ENCODE measurements at regions not wholly inside any gene's neighbourhood (a gene's known extent, or its start where the extent isn't known, plus 50 kb on each side); places are given as distances from the start of the nearest gene placed in this dataset.

DNA sequence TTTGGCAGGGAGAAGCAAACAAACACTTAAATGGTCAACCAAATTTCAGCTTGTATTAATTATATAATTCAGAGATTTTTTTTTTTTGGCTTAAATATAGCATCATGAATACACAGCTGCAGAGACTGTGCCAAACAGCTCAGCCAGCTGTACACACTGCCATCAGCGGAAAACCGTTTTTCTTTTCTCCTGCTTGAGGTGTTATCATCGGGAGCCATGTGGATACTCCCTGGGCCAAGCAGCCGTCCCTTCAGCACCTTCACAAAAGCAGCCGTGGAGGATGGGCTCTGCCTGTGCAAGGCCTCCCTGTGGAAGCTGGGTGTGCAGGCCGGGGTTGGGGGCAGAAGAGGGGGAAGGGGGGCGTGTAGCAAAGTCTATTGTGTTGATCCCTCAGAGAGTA lies 85.0 kb downstream of the NUF2 start:
- no peak overlapping the region for H3K27ac Mint-ChIP-seq
- DNase-seq (ENCODE audit: low spot score) (no peak), ATAC-seq (no peak)
- H3K36me3 Mint-ChIP-seq = no peaks in the 10 kb centered on the region
- H3K9me3 Mint-ChIP-seq = no peaks in the 10 kb centered on the region
- H3K4me3 Mint-ChIP-seq = no peak overlapping the region
- H3K4me1 Mint-ChIP-seq (ENCODE audit: low read depth in 2 of 2) = peaks cover 0 to 3% of the 10 kb centered on the region in 2 donors
- H3K27me3 Mint-ChIP-seq = peaks cover 15 to 21% of the 10 kb centered on the region in 2 donors

GRCh38 chr1:163408262-163408661 lies 86.5 kb downstream of the NUF2 start:
- Mint-ChIP-seq H3K27me3 (peaks cover 10 to 15% of the 10 kb centered on the region in 2 donors), H3K4me3 (no peak overlapping the region), H3K36me3 (no peaks in the 10 kb centered on the region), H3K27ac (no peak overlapping the region), H3K9me3 (no peaks in the 10 kb centered on the region), H3K4me1 (ENCODE audit: low read depth in 2 of 2) (peaks cover 0 to 3% of the 10 kb centered on the region in 2 donors)
- DNase-seq (ENCODE audit: low spot score) (no peak), ATAC-seq (peak in 1 of 2 donors; percentile 24)

GRCh38 chr1:163410073-163410999 lies 88.6 kb downstream of the NUF2 start:
- no peak for ATAC-seq
- H3K27ac Mint-ChIP-seq = no peak overlapping the region
- peaks cover 20 to 22% of the 10 kb centered on the region in 2 donors for H3K27me3 Mint-ChIP-seq
- no peak overlapping the region for H3K4me3 Mint-ChIP-seq
- no peaks in the 10 kb centered on the region for H3K9me3 Mint-ChIP-seq
- peak; percentile 65 for DNase-seq (ENCODE audit: low spot score)
- H3K36me3 Mint-ChIP-seq = no peaks in the 10 kb centered on the region
- H3K4me1 Mint-ChIP-seq (ENCODE audit: low read depth in 2 of 2) = peaks cover 0 to 3% of the 10 kb centered on the region in 2 donors

DNA sequence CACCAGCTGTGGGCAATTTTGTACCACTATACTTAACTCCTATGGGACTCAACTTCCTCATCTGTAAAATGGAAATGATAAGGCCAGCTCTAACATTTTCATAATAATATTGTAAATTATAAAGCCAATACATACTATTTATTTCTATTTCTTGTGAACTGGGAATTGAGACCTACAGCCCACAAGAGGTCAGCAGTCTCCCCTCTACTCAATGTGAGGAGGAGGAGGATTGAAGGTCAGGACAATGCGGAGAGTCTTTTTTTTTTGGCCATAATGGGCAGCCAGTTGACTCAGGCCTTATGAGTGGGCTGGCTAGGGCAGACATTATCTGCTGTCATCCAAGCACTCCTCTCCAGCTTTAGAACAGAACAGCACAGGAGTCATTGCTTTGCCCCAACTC lies 90.5 kb downstream of the NUF2 start:
- Mint-ChIP-seq H3K9me3 (no peaks in the 10 kb centered on the region), H3K27ac (no peak overlapping the region), H3K4me3 (no peak overlapping the region), H3K36me3 (no peaks in the 10 kb centered on the region), H3K4me1 (ENCODE audit: low read depth in 2 of 2) (peaks cover 0 to 3% of the 10 kb centered on the region in 2 donors), H3K27me3 (peaks cover 29 to 35% of the 10 kb centered on the region in 2 donors)
- no peak for ATAC-seq
- no peak for DNase-seq (ENCODE audit: low spot score)

- ATAC-seq = no peak
- H3K27me3 Mint-ChIP-seq = peaks cover 23 to 26% of the 10 kb centered on the region in 2 donors
- no peak overlapping the region for H3K27ac Mint-ChIP-seq
- peaks cover 0 to 3% of the 10 kb centered on the region in 2 donors for H3K4me1 Mint-ChIP-seq (ENCODE audit: low read depth in 2 of 2)
- H3K36me3 Mint-ChIP-seq = no peaks in the 10 kb centered on the region
- no peaks in the 10 kb centered on the region for H3K9me3 Mint-ChIP-seq
- H3K4me3 Mint-ChIP-seq = no peak overlapping the region
- DNase-seq (ENCODE audit: low spot score) = no peak
Measured at GRCh38 chr1:163414778-163415177, 93.0 kb downstream of the NUF2 start.

DNA sequence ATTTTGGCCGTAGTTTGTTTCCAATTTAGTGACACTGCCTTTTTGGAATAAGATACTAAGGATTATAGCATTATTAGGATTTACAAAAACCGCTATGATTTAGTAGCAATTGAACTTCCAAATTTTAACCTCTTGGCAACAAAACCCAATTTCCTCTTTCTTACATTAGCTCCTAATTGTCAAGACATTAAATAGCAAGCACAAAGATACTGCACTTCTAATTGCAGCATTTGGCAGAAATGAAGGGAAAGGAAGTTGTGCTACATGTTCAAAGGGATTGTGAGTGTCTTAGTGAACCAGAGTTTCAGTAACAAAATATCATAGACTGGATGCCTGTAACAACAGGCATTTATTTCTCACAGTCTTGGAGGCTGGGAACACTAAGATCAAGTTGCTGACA lies 99.9 kb downstream of the NUF2 start:
- DNase-seq (ENCODE audit: low spot score) (no peak), ATAC-seq (no peak)
- no peak overlapping the region for H3K4me3 Mint-ChIP-seq
- H3K27ac Mint-ChIP-seq = no peak overlapping the region
- no peaks in the 10 kb centered on the region for H3K9me3 Mint-ChIP-seq
- peaks cover 8 to 18% of the 10 kb centered on the region in 2 donors for H3K27me3 Mint-ChIP-seq
- no peaks in the 10 kb centered on the region for H3K36me3 Mint-ChIP-seq
- no peaks in the 10 kb centered on the region for H3K4me1 Mint-ChIP-seq (ENCODE audit: low read depth in 2 of 2)

DNA sequence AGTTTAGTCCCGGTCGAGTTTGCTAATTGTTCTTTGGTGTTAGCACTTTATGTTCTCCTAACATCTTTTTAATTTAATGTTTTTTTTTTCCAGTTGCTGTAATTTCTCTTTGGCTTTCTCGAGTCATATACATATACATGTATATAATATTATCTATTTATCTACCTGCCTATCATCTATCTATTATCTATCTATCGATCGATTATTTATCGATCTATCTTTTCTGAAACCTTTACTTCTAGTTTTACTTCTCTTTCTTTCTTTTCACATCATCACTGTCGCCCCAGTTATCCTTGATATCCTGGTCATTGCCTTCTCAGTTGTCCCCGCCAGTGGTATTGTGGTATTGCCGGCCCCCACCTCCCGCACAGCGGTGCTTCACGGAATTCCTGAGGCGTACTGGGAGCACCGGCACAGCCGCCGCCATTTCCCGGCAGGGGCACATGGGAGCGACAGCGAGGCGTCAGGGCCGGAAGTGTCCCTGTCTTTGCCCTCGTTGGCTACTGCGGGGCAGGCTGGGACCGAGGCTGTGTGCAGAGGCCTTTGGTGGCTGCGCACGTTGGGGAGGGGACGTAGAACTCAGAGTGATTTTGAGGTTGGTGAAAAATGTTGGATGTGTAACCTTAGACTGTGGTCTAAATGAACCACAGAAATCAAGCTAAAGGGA lies 101.1 kb downstream of the NUF2 start:
- H3K4me1 Mint-ChIP-seq (ENCODE audit: low read depth in 2 of 2) = no peaks in the 10 kb centered on the region
- H3K36me3 Mint-ChIP-seq = no peaks in the 10 kb centered on the region
- no peak overlapping the region for H3K27ac Mint-ChIP-seq
- peaks cover 3 to 18% of the 10 kb centered on the region in 2 donors for H3K27me3 Mint-ChIP-seq
- DNase-seq (ENCODE audit: low spot score) = no peak
- no peaks in the 10 kb centered on the region for H3K9me3 Mint-ChIP-seq
- no peak overlapping the region for H3K4me3 Mint-ChIP-seq
- no peak for ATAC-seq

DNA sequence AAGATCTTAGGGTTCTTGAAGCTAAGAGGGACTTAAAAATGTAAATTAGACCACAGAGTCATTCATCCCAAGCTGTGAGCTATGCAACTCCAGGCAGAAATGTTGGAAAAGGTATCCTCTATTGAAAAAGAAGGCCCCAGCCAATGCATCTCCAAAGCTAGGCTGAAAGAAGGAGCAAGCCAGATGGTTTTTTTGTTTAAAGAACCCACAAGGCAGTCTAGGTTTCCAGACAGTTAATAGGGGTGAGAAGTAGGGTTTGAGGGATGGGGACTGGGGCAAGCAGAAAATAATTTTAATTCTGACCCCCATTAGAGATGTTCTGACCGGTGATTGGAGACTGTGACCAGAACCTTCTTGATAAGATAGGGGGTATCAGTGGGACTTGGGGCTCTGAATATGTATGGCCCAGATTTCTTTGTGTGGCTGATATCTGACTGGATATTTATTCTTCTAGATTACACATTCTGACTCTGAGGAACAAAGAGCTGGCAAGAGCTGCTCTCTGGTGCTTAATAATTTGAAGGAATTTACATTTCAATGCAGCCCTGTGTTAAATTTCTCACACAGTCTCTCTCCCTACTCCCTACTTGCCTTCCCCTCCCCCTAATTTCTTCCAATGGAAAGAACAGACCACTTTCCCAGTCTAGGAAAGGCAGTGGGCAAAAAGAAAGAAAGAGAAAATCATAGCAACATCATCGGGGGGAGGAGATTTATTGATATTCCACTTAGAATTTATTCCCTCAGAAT lies 104.9 kb downstream of the NUF2 start:
- no peak overlapping the region for H3K4me3 Mint-ChIP-seq
- peaks cover 3 to 23% of the 10 kb centered on the region in 2 donors for H3K27me3 Mint-ChIP-seq
- DNase-seq (ENCODE audit: low spot score) = no peak
- H3K27ac Mint-ChIP-seq = no peak overlapping the region
- no peaks in the 10 kb centered on the region for H3K4me1 Mint-ChIP-seq (ENCODE audit: low read depth in 2 of 2)
- no peaks in the 10 kb centered on the region for H3K9me3 Mint-ChIP-seq
- no peak for ATAC-seq
- H3K36me3 Mint-ChIP-seq = no peaks in the 10 kb centered on the region

GRCh38 chr1:163427279-163427678 lies 105.5 kb downstream of the NUF2 start:
- DNase-seq (ENCODE audit: low spot score) (no peak), ATAC-seq (no peak)
- Mint-ChIP-seq H3K4me1 (ENCODE audit: low read depth in 2 of 2) (no peaks in the 10 kb centered on the region), H3K36me3 (no peaks in the 10 kb centered on the region), H3K9me3 (peaks cover 1% of the 10 kb centered on the region), H3K4me3 (no peak overlapping the region), H3K27ac (no peak overlapping the region), H3K27me3 (peaks cover 3 to 26% of the 10 kb centered on the region in 2 donors)

GRCh38 chr1:163436140-163436812 lies 114.5 kb downstream of the NUF2 start:
- H3K27me3 Mint-ChIP-seq = peaks cover 9 to 35% of the 10 kb centered on the region in 2 donors
- H3K27ac Mint-ChIP-seq = no peak overlapping the region
- no peaks in the 10 kb centered on the region for H3K4me1 Mint-ChIP-seq (ENCODE audit: low read depth in 2 of 2)
- no peak for DNase-seq (ENCODE audit: low spot score)
- H3K36me3 Mint-ChIP-seq = no peaks in the 10 kb centered on the region
- H3K9me3 Mint-ChIP-seq = peaks cover 4% of the 10 kb centered on the region
- ATAC-seq = no peak
- H3K4me3 Mint-ChIP-seq = no peak overlapping the region

- no peak overlapping the region for H3K4me3 Mint-ChIP-seq
- ATAC-seq = no peak
- H3K27ac Mint-ChIP-seq = no peak overlapping the region
- DNase-seq (ENCODE audit: low spot score) = no peak
- H3K36me3 Mint-ChIP-seq = no peaks in the 10 kb centered on the region
- no peaks in the 10 kb centered on the region for H3K4me1 Mint-ChIP-seq (ENCODE audit: low read depth in 2 of 2)
- peaks cover 9 to 28% of the 10 kb centered on the region in 2 donors for H3K27me3 Mint-ChIP-seq
- H3K9me3 Mint-ChIP-seq = no peaks in the 10 kb centered on the region
Measured at GRCh38 chr1:163439471-163439870, 117.7 kb downstream of the NUF2 start.

GRCh38 chr1:163440090-163440489 lies 118.3 kb downstream of the NUF2 start:
- Mint-ChIP-seq H3K9me3 (no peaks in the 10 kb centered on the region), H3K27ac (no peak overlapping the region), H3K4me1 (ENCODE audit: low read depth in 2 of 2) (no peaks in the 10 kb centered on the region), H3K27me3 (peaks cover 9 to 28% of the 10 kb centered on the region in 2 donors), H3K36me3 (no peaks in the 10 kb centered on the region), H3K4me3 (no peak overlapping the region)
- DNase-seq (ENCODE audit: low spot score) (no peak), ATAC-seq (no peak)

GRCh38 chr1:163442231-163442879 lies 120.6 kb downstream of the NUF2 start:
- H3K4me3 Mint-ChIP-seq = no peak overlapping the region
- ATAC-seq = no peak
- H3K27ac Mint-ChIP-seq = no peak overlapping the region
- no peak for DNase-seq (ENCODE audit: low spot score)
- H3K9me3 Mint-ChIP-seq = no peaks in the 10 kb centered on the region
- no peaks in the 10 kb centered on the region for H3K36me3 Mint-ChIP-seq
- H3K4me1 Mint-ChIP-seq (ENCODE audit: low read depth in 2 of 2) = no peaks in the 10 kb centered on the region
- peaks cover 9 to 18% of the 10 kb centered on the region in 2 donors for H3K27me3 Mint-ChIP-seq

Measured in natural killer cell treated with Interleukin-12 subunit alpha and Interleukin-12 subunit beta and Interleukin-15 and Interleukin-18, amount 100 ng/mL, for 72 hours (primary cell).